22Rv1 (cell line): ENCODE measurements at regions not wholly inside any gene's neighbourhood (a gene's known extent, or its start where the extent isn't known, plus 50 kb on each side); places are given as distances from the start of the nearest gene placed in this dataset.

ENCODE experiments used
- ZFX ChIP-seq: fragments of 450-650 bp; IDR thresholded peaks from 2 replicates; pipeline ENCODE4 v1.6.1; 2017; ENCODE audit warnings: antibody characterized with exemption, borderline replicate concordance
- TF ChIP-seq, protein P1 (sequence below): fragments of 450-650 bp; IDR thresholded peaks from 2 replicates; pipeline ENCODE4 v1.5.1; 2017; ENCODE audit warnings: mild to moderate bottlenecking

DNA sequence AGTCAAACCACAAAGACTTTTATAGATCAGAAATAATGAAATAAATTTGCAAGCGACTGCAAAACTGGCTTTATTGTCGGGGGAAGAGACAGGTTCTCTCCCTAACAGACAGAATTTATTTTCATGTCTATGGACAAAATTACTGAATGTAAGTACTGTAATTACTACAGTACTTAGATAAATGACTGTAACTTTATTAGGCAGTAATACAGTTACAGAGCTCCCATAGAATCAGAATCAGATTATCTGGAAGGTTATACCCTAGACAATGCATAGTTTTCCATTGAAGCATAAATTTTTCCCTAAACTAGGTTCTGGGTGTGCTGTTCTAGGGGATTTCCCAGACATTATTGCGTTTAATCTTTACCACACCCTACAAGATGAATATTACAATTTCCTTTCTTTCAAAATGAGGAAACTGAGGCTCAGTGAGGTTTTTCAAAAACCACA lies 114.2 kb downstream of the C12orf75 start:
- TF ChIP-seq, protein P1, sequence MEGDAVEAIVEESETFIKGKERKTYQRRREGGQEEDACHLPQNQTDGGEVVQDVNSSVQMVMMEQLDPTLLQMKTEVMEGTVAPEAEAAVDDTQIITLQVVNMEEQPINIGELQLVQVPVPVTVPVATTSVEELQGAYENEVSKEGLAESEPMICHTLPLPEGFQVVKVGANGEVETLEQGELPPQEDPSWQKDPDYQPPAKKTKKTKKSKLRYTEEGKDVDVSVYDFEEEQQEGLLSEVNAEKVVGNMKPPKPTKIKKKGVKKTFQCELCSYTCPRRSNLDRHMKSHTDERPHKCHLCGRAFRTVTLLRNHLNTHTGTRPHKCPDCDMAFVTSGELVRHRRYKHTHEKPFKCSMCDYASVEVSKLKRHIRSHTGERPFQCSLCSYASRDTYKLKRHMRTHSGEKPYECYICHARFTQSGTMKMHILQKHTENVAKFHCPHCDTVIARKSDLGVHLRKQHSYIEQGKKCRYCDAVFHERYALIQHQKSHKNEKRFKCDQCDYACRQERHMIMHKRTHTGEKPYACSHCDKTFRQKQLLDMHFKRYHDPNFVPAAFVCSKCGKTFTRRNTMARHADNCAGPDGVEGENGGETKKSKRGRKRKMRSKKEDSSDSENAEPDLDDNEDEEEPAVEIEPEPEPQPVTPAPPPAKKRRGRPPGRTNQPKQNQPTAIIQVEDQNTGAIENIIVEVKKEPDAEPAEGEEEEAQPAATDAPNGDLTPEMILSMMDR, result no peak
- TF ChIP-seq ZFX, result no peak
